ENCODE measurements at regions not wholly inside any gene's neighbourhood (a gene's known extent, or its start where the extent isn't known, plus 50 kb on each side); places are given as distances from the start of the nearest gene placed in this dataset.

- TF ChIP-seq POLR2A (IDR thresholded peaks at IDR 0.05) (no peak), CTCF (IDR thresholded peaks at IDR 0.05) (no peak), POLR2AphosphoS5 (IDR thresholded peaks at IDR 0.05; ENCODE audit: insufficient read depth in 1 of 2, low read depth in 1 of 2) (no peak)
Measured at GRCh38 chr10:55519264-55519663, 718.2 kb upstream of the PCDH15 start.

Data from vagina (tissue), 2 donors.